ENCODE measurements at regions not wholly inside any gene's neighbourhood (a gene's known extent, or its start where the extent isn't known, plus 50 kb on each side); places are given as distances from the start of the nearest gene placed in this dataset.
A peak's percentile ranks its signal among the peaks of the same experiment; 100 is the strongest.

DNA sequence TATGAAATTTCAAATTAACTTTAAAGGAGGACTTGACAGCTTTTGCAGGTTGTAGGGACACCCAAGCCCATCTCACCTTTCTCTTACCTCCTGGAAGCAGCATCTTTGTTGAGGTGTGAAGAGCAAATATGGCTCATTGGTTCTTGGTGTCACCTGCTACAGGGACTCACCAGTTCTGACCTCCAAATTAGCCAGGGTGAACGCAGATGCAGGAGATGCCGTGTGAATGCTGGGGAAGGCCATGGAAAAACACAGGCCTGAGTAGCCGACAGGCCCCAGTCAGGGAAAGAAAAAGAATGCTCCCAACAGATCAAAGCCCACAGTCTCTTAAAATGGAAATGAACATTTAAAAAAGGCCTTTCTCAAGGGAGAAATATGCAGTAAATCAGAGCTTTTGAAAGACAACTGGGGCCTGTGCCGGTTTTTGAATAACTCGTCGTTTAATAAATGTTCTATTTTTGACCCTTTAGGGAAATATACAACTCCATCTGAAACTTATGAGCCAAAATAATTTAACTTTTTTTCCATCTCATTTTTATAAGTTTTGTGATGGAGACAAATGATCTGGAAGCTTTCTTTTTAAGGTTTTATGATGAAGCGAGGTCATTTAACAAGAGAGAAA is 167.5 kb downstream of the CD83 start:
- Histone ChIP-seq H3K79me2 (ENCODE audit: insufficient read depth, low read length) (no peaks in the 10 kb centered on the region), H3K36me3 (ENCODE audit: control insufficient read depth in 1 of 2, insufficient read depth in 2 of 2, low read length in 2 of 2) (no peaks in the 10 kb centered on the region), H3K4me1 (ENCODE audit: control insufficient read depth in 1 of 2, insufficient read depth in 2 of 2, low read length in 2 of 2) (peaks cover 13 to 34% of the 10 kb centered on the region in 2 experiments), H4K20me1 (ENCODE audit: insufficient read depth) (no peaks in the 10 kb centered on the region), H2AFZ (ENCODE audit: low read depth, low read length, poor library complexity, severe bottlenecking) (no peak overlapping the region), H3K4me3 (replicated peaks in 1 of 2; ENCODE audit: low read depth in 1 of 2, low read length in 2 of 2) (no peak overlapping the region), H3K4me2 (ENCODE audit: low read length) (no peak overlapping the region; the same call in 1 of the 2 replicates), H3K27ac (ENCODE audit: low read depth, low read length) (no peak overlapping the region), H3K9me3 (ENCODE audit: control insufficient read depth in 1 of 2, insufficient read depth in 1 of 2, low read depth in 1 of 2, low read length in 2 of 2) (peaks cover 0 to 4% of the 10 kb centered on the region in 2 experiments; a peak in 1 of 4 replicates), H3K9ac (ENCODE audit: low read length) (no peak overlapping the region), H3K27me3 (ENCODE audit: insufficient read depth, low read length) (no peaks in the 10 kb centered on the region), H3K9me2 (ENCODE audit: insufficient read depth) (no peaks in the 10 kb centered on the region)
- no peak for DNase-seq (ENCODE audit: low read depth, low spot score)
- BruUV-seq (replicated peaks): no TSS peak
- TF ChIP-seq, protein P1, sequence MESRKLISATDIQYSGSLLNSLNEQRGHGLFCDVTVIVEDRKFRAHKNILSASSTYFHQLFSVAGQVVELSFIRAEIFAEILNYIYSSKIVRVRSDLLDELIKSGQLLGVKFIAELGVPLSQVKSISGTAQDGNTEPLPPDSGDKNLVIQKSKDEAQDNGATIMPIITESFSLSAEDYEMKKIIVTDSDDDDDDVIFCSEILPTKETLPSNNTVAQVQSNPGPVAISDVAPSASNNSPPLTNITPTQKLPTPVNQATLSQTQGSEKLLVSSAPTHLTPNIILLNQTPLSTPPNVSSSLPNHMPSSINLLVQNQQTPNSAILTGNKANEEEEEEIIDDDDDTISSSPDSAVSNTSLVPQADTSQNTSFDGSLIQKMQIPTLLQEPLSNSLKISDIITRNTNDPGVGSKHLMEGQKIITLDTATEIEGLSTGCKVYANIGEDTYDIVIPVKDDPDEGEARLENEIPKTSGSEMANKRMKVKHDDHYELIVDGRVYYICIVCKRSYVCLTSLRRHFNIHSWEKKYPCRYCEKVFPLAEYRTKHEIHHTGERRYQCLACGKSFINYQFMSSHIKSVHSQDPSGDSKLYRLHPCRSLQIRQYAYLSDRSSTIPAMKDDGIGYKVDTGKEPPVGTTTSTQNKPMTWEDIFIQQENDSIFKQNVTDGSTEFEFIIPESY (IDR thresholded peaks at IDR 0.05; ENCODE audit: extremely low read depth, insufficient replicate concordance, low read length): no peak
- ChIA-PET POLR2A (no interaction called here), CTCF (no interaction called here), RAD21 (ENCODE audit: low non-redundant PET in 1 of 2, low total read pairs in 2 of 2, uncharacterized antibody in 2 of 2, unreplicated experiment in 2 of 2) (no interaction called here)
- ATAC-seq: no peak
- intact Hi-C loops (cut with micrococcal nuclease): no loop called here

DNA sequence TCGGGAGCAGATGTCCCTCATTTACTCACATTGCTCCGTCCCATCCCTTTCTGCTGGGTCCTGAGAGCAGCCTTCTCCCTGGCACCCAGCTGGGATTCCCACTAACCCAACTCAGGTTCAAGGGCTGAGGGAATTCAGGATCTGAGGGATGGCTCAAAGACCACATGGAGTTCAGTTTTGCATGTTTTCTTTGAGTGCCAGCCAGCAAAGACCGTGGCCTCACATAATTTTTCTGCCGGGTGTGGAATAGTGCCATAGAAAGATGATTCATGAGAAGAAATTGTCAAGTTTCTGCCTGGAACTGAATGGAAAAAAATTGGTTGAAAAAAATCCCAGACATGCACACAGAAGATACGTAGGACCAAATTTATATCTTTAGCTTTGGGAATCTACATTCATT is 168.6 kb downstream of the CD83 start:
- Histone ChIP-seq H3K9me3 (ENCODE audit: control insufficient read depth in 1 of 2, insufficient read depth in 1 of 2, low read depth in 1 of 2, low read length in 2 of 2) (no peaks in the 10 kb centered on the region), H4K20me1 (ENCODE audit: insufficient read depth) (no peaks in the 10 kb centered on the region), H2AFZ (ENCODE audit: low read depth, low read length, poor library complexity, severe bottlenecking) (peak overlapping the region; percentile 44), H3K4me2 (ENCODE audit: low read length) (peak overlapping the region; percentile 64), H3K27me3 (ENCODE audit: insufficient read depth, low read length) (no peaks in the 10 kb centered on the region), H3K79me2 (ENCODE audit: insufficient read depth, low read length) (no peaks in the 10 kb centered on the region), H3K9ac (ENCODE audit: low read length) (peak overlapping the region; percentile 17; the same call in 1 of the 2 replicates), H3K4me3 (replicated peaks in 1 of 2; ENCODE audit: low read depth in 1 of 2, low read length in 2 of 2) (peak overlapping the region in 1 of 2 experiments; percentile 28; a peak in 2 of 4 replicates), H3K27ac (ENCODE audit: low read depth, low read length) (no peak overlapping the region), H3K4me1 (ENCODE audit: control insufficient read depth in 1 of 2, insufficient read depth in 2 of 2, low read length in 2 of 2) (peaks cover 13 to 34% of the 10 kb centered on the region in 2 experiments), H3K9me2 (ENCODE audit: insufficient read depth) (no peaks in the 10 kb centered on the region), H3K36me3 (ENCODE audit: control insufficient read depth in 1 of 2, insufficient read depth in 2 of 2, low read length in 2 of 2) (no peaks in the 10 kb centered on the region)
- intact Hi-C loops (cut with micrococcal nuclease): no loop called here
- POLR2A ChIA-PET: no interaction called here
- BruUV-seq (replicated peaks): no TSS peak
- ATAC-seq (peak; percentile 76), DNase-seq (ENCODE audit: low read depth, low spot score) (peak; percentile 35)
- RAD21 ChIA-PET (ENCODE audit: low non-redundant PET in 1 of 2, low total read pairs in 2 of 2, uncharacterized antibody in 2 of 2, unreplicated experiment in 2 of 2): no interaction called here
- CTCF ChIA-PET: no interaction called here
- TF ChIP-seq POLR2A (IDR thresholded peaks at IDR 0.05; ENCODE audit: borderline replicate concordance, extremely low read depth, insufficient read depth, insufficient read length) (no peak), CEBPB (IDR thresholded peaks at IDR 0.05; ENCODE audit: low read depth) (0 out of 2 replicates have a peak, but pooled peaks have one; percentile 33), TCF7L2 (IDR thresholded peaks at IDR 0.05; ENCODE audit: borderline replicate concordance, extremely low read depth, insufficient read depth, insufficient read length) (peak; percentile 72), EZH2phosphoT487 (IDR thresholded peaks at IDR 0.05; ENCODE audit: borderline replicate concordance) (no peak), RAD21 (IDR thresholded peaks at IDR 0.05; ENCODE audit: low read depth) (0 out of 2 replicates have a peak, but pooled peaks have one; percentile 11), SP1 (IDR thresholded peaks at IDR 0.05; ENCODE audit: low read depth) (peak; percentile 68), ZFX (IDR thresholded peaks at IDR 0.05) (no peak), ELF1 (IDR thresholded peaks at IDR 0.05; ENCODE audit: borderline replicate concordance, low read depth) (no peak; the same call in 1 of the 2 replicates), CBX3 (IDR thresholded peaks at IDR 0.05; ENCODE audit: low read depth) (peak; percentile 78), SIN3A (IDR thresholded peaks at IDR 0.05; ENCODE audit: low read depth) (peak; percentile 48; the same call in 1 of the 2 replicates)
- TF ChIP-seq, protein P2, sequence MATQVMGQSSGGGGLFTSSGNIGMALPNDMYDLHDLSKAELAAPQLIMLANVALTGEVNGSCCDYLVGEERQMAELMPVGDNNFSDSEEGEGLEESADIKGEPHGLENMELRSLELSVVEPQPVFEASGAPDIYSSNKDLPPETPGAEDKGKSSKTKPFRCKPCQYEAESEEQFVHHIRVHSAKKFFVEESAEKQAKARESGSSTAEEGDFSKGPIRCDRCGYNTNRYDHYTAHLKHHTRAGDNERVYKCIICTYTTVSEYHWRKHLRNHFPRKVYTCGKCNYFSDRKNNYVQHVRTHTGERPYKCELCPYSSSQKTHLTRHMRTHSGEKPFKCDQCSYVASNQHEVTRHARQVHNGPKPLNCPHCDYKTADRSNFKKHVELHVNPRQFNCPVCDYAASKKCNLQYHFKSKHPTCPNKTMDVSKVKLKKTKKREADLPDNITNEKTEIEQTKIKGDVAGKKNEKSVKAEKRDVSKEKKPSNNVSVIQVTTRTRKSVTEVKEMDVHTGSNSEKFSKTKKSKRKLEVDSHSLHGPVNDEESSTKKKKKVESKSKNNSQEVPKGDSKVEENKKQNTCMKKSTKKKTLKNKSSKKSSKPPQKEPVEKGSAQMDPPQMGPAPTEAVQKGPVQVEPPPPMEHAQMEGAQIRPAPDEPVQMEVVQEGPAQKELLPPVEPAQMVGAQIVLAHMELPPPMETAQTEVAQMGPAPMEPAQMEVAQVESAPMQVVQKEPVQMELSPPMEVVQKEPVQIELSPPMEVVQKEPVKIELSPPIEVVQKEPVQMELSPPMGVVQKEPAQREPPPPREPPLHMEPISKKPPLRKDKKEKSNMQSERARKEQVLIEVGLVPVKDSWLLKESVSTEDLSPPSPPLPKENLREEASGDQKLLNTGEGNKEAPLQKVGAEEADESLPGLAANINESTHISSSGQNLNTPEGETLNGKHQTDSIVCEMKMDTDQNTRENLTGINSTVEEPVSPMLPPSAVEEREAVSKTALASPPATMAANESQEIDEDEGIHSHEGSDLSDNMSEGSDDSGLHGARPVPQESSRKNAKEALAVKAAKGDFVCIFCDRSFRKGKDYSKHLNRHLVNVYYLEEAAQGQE (IDR thresholded peaks at IDR 0.05; ENCODE audit: low read depth): no peak
- TF ChIP-seq, protein P3, sequence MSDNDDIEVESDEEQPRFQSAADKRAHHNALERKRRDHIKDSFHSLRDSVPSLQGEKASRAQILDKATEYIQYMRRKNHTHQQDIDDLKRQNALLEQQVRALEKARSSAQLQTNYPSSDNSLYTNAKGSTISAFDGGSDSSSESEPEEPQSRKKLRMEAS (IDR thresholded peaks at IDR 0.05): peak; percentile 70

All from HCT116 (cell line).